Loucy (cell line): ENCODE measurements at regions not wholly inside any gene's neighbourhood (a gene's known extent, or its start where the extent isn't known, plus 50 kb on each side); places are given as distances from the start of the nearest gene placed in this dataset.

Source experiments
- H2AFZ ChIP-seq: fragments of 200-600 bp; sonication (generic); 2 replicates; pipeline ENCODE4 v1.6.0; 2016; ENCODE audit warnings: antibody characterized with exemption, mild to moderate bottlenecking, low read length, moderate library complexity
- H3F3A ChIP-seq: fragments of 200-600 bp; 2 replicates; pipeline ENCODE4 v1.6.0; 2016; ENCODE audit warnings: antibody characterized with exemption, low read depth, mild to moderate bottlenecking
- H3K27me3 ChIP-seq: fragments of 200-600 bp; sonication (generic); 2 replicates; pipeline ENCODE4 v1.6.1; 2014; ENCODE audit warnings: low read length, mild to moderate bottlenecking; ENCODE audit not compliant: insufficient read depth, poor library complexity, severe bottlenecking
- H3K36me3 ChIP-seq: fragments of 200-600 bp; sonication (generic); 2 replicates; pipeline ENCODE4 v1.6.1; 2016; ENCODE audit warnings: low read length; ENCODE audit not compliant: insufficient read depth
- H3K4me1 ChIP-seq: fragments of 200-600 bp; sonication (generic); 2 replicates; pipeline ENCODE4 v1.5.1; 2014; ENCODE audit warnings: low read length, mild to moderate bottlenecking; ENCODE audit not compliant: insufficient read depth, poor library complexity, severe bottlenecking
- H3K4me2 ChIP-seq: fragments of 200-600 bp; sonication (generic); 2 replicates; pipeline ENCODE4 v1.6.0; 2014; ENCODE audit warnings: antibody characterized with exemption, low read length, low read depth, mild to moderate bottlenecking; ENCODE audit not compliant: poor library complexity, severe bottlenecking
- H3K4me3 ChIP-seq: fragments of 200-600 bp; sonication (generic); 2 replicates; pipeline ENCODE4 v1.5.1; 2014; ENCODE audit warnings: low read length, mild to moderate bottlenecking, mixed read lengths; ENCODE audit not compliant: poor library complexity, severe bottlenecking
- H3K79me2 ChIP-seq: fragments of 200-600 bp; sonication (generic); 2 replicates; pipeline ENCODE4 v1.6.1; 2014; ENCODE audit warnings: low read length; ENCODE audit not compliant: insufficient read depth
- H3K9ac ChIP-seq: fragments of 200-600 bp; sonication (generic); 2 replicates; pipeline ENCODE4 v1.6.0; 2014; ENCODE audit warnings: mild to moderate bottlenecking, low read depth, low read length, moderate library complexity; ENCODE audit not compliant: poor library complexity, severe bottlenecking
- H3K9me2 ChIP-seq: fragments of 200-600 bp; sonication (generic); replicated peaks from 2 replicates; pipeline ENCODE4 v1.6.1; 2016; ENCODE audit warnings: low read depth, low read length, mixed read lengths
- H3K9me3 ChIP-seq: fragments of 200-600 bp; sonication (generic); 2 replicates; pipeline ENCODE4 v1.6.1; 2014; ENCODE audit warnings: mild to moderate bottlenecking, antibody characterized with exemption, low read length, low read depth; ENCODE audit not compliant: insufficient read depth
- H4K20me1 ChIP-seq: fragments of 200-600 bp; sonication (generic); 2 replicates; pipeline ENCODE4 v1.6.0; 2014; ENCODE audit warnings: antibody characterized with exemption, low read length, mild to moderate bottlenecking; ENCODE audit not compliant: insufficient read depth, poor library complexity, severe bottlenecking
- EZH2phosphoT487 ChIP-seq: fragments of 200-600 bp; IDR thresholded peaks from 2 replicates; pipeline ENCODE4 v1.6.1; 2018; ENCODE audit warnings: antibody characterized with exemption, mild to moderate bottlenecking, moderate library complexity, borderline replicate concordance
- TF ChIP-seq, protein P1 (sequence below): fragments of 200-600 bp; sonication (generic); conservative IDR thresholded peaks from 2 replicates; pipeline ENCODE4 v1.5.1; 2014; ENCODE audit warnings: mild to moderate bottlenecking, antibody characterized with exemption, low read length

DNA sequence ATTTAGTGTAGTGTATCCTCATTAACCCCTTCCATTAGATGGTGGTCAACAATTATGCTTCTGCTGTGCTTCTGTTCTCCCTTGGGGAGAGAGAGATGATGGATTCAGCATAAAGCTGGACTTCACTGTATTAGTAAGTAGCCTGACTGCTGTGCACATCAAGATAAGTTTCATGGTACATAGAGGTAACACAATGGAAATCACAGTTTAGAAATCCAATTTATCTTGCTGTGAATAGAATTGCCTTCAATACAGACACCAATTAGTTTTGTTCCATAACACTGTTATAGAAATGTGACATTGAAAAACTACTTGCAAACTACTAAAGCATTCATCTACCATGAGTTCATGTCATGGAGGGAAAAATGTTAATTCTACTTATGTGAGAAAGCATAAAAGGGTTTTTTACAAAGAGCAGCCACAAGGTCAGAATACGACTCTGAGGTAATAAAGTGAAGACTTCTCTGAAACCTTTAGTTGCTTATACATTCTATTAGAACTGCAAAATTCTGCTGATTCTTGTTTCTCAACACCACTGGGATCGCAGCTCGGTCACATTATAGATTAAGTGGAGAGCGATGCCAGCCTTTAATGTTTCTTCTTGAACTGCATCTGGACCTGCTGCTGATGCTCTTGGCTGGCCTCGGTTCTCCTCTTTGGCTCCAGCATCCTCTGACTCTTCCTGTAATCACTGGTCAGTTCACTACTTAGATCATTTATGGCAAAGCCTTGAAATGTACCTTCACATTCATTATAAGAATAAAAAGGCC is 190.8 kb downstream of the ATP23 start:
- H3K9me2 ChIP-seq = no peaks in the 10 kb centered on the region
- no peak overlapping the region for H3K4me2 ChIP-seq
- TF ChIP-seq, protein P1, sequence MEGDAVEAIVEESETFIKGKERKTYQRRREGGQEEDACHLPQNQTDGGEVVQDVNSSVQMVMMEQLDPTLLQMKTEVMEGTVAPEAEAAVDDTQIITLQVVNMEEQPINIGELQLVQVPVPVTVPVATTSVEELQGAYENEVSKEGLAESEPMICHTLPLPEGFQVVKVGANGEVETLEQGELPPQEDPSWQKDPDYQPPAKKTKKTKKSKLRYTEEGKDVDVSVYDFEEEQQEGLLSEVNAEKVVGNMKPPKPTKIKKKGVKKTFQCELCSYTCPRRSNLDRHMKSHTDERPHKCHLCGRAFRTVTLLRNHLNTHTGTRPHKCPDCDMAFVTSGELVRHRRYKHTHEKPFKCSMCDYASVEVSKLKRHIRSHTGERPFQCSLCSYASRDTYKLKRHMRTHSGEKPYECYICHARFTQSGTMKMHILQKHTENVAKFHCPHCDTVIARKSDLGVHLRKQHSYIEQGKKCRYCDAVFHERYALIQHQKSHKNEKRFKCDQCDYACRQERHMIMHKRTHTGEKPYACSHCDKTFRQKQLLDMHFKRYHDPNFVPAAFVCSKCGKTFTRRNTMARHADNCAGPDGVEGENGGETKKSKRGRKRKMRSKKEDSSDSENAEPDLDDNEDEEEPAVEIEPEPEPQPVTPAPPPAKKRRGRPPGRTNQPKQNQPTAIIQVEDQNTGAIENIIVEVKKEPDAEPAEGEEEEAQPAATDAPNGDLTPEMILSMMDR = no peak
- TF ChIP-seq EZH2phosphoT487 = no peak
- H3F3A ChIP-seq = no peaks in the 10 kb centered on the region
- H2AFZ ChIP-seq = no peak overlapping the region
- no peaks in the 10 kb centered on the region for H3K27me3 ChIP-seq
- H3K4me3 ChIP-seq = no peak overlapping the region
- H3K36me3 ChIP-seq = no peaks in the 10 kb centered on the region
- H3K79me2 ChIP-seq = no peaks in the 10 kb centered on the region
- no peaks in the 10 kb centered on the region for H3K4me1 ChIP-seq
- no peaks in the 10 kb centered on the region for H3K9me3 ChIP-seq
- no peaks in the 10 kb centered on the region for H4K20me1 ChIP-seq
- H3K9ac ChIP-seq = no peak overlapping the region

DNA sequence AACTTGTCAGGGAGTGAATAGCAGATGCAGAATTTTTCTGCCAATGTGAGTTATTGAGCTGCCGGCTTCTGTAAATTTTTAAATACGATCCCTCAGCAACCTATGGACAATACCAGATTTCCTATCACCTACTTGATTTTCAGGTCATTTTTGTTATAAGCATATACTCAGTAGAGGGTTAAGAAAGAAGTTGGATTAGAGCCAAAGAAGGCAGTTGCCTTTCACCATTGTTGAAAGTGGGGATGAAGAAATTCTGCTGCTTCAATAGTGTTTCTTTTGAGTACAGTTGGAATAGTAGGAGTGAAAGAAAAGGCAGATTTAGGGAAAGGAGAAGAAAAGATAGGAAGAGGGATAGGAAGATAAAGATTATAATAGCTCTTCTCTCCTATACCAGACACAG is 197.1 kb downstream of the ATP23 start:
- Histone ChIP-seq H3K4me2 (no peak overlapping the region), H3K36me3 (no peaks in the 10 kb centered on the region), H3K4me3 (no peak overlapping the region), H3F3A (no peaks in the 10 kb centered on the region), H3K27me3 (no peaks in the 10 kb centered on the region), H3K4me1 (no peaks in the 10 kb centered on the region), H2AFZ (no peak overlapping the region), H3K79me2 (no peaks in the 10 kb centered on the region), H3K9me2 (no peaks in the 10 kb centered on the region), H3K9ac (no peak overlapping the region), H4K20me1 (no peaks in the 10 kb centered on the region), H3K9me3 (no peaks in the 10 kb centered on the region)
- TF ChIP-seq, protein P1 = no peak
- TF ChIP-seq EZH2phosphoT487 = no peak

DNA sequence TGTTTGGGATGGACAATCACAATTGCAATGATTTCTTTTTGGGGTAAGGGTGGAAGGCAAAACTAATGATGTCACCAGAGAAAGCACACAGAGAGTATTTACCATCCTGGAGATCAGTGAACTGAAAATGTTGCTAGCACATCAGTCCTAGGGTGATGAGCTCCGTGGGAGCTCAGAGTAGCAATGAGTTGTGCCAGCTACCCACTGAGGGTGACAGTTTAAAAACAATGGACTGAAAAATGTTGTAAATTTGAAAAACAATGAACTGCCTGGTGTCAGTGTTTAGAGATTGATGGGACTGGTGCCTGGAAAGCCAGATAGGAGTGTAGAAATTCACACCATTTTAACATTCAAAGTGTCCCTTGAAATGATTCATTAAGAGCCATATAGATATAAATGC is 198.5 kb downstream of the ATP23 start:
- Histone ChIP-seq H3K4me3 (no peak overlapping the region), H3K27me3 (no peaks in the 10 kb centered on the region), H3K9ac (no peak overlapping the region), H2AFZ (no peak overlapping the region), H4K20me1 (no peaks in the 10 kb centered on the region), H3K9me2 (no peaks in the 10 kb centered on the region), H3K4me1 (no peaks in the 10 kb centered on the region), H3K79me2 (no peaks in the 10 kb centered on the region), H3F3A (no peaks in the 10 kb centered on the region), H3K36me3 (no peaks in the 10 kb centered on the region), H3K9me3 (no peaks in the 10 kb centered on the region), H3K4me2 (no peak overlapping the region)
- TF ChIP-seq, protein P1 = no peak
- TF ChIP-seq EZH2phosphoT487 = no peak
